Middle frontal gyrus (tissue), 1 donor: ENCODE measurements at regions not wholly inside any gene's neighbourhood (a gene's known extent, or its start where the extent isn't known, plus 50 kb on each side); places are given as distances from the start of the nearest gene placed in this dataset.
"Not testable (repeated sequence)": the region's sequence is repeated elsewhere in the genome, so short reads cannot be mapped to it uniquely, and the experiment has no call there.

Experiments
- DNase-seq: peaks from one replicate; pipeline ENCODE4 v3.0.0-alpha.2; 2015; ENCODE audit warnings: low spot score; ENCODE audit errors: extremely low spot score

DNA sequence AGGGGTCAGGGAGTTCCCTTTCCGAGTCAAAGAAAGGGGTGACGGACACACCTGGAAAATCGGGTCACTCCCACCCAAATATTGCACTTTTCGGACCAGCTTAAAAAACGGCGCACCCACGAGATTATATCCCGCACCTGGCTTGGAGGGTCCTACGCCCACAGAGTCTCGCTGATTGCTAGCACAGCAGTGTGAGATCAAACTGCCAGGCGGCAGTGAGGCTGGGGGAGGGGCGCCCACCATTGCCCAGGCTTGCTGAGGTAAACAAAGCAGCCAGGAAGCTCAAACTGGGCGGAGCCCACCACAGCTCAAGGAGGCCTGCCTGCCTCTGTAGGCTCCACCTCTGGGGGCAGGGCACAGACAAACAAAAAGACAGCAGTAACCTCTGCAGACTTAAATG lies 88.8 kb upstream of the IFNG-AS1 start:
- DNase-seq: not testable (repeated sequence)

DNA sequence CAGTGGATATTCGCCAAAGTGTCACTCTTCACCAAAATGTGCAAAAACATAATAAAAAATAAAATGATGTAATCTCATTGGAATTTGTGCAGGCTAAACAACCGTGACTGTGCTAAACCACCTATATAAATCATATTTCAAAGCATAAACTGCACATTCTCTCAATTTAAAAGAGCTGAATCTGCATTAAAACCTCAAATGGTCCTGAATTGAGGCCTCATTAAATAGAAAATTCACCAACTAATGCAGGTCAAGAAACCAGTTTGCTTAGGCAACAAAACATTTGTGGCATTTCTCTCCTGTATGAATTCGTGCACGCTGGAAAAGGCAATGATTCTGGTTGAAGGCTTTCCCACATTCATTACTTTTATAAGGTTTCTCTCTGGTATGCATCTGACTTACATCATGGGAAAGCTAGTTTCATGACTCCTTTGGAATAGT lies 80.1 kb upstream of the IFNG-AS1 start:
- no peak for DNase-seq

DNA sequence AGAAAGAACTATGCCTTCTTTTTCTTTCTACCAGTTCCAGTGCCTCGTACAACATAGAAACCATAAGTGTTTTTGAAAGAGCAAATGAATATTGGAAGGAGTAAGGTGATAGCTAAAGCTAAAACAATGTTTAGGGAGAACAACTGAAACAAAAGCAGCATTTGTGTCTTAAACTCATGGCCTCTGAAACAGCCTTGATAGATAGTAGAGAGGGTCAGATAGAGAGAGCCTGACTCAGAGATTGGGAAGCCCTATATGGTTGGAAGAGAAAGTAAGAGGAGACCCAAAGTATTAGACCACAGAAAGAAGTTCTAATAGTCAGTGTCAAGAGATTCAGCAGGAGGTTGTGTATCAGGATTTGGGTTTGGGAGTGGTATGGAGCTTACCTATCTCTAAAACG lies 79.6 kb upstream of the IFNG-AS1 start:
- no peak for DNase-seq

DNA sequence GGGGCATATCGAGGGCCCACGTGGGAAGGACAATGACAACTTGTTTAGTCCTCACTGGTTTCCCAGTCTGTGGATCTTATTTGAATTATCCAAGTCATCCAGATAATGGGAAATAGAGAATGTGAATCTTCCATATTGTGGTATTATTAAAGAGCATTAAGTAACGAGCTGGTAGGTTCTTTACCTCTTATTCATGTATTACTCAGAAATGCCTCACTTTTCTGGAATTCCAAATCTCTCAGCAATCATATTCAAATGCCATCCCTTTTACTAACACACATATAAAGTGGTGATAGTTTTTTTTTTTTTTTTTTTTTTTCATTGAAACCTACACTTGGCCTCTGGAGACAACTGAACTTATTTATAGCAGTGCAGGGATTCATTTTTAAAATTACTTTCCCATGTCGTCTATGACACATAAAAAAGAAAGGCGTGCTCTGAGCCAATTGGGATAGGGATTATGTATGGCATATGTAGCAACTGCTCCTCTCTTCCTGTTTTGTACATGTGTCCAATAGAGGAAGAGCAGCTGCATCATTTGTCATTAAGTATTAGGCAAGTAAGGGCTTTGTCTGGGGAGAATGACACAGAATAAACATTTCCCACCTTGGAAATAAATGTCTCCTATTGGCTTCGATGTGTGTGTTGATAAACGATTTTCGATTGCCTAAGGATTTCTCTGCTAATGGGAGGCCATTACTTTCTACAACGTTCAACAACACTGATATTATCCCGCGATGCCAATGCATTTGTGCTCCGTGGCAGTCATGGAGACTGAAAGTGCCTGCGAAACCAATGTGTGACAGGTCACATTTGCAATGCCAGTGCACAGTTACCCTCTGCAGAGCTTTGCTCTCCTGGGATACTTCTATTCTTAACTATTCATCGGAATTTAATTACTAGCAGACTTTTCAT lies 78.6 kb upstream of the IFNG-AS1 start:
- no peak for DNase-seq

DNA sequence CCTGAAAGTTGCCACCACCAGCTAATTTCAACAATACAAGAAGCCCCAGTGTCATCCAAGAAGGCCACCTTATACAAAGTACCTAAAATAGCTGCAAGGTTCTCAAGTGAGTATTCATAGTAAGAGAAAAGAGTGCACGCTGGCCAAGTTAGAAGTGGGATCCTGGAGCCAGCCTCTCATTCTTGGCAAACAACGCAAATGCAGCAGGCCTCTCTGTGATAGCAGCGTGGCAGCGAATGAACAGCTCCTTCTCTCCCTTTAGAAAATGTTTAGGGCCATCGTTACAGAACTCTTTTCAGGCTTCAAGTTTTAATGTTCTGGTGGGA lies 78.0 kb upstream of the IFNG-AS1 start:
- no peak for DNase-seq

DNA sequence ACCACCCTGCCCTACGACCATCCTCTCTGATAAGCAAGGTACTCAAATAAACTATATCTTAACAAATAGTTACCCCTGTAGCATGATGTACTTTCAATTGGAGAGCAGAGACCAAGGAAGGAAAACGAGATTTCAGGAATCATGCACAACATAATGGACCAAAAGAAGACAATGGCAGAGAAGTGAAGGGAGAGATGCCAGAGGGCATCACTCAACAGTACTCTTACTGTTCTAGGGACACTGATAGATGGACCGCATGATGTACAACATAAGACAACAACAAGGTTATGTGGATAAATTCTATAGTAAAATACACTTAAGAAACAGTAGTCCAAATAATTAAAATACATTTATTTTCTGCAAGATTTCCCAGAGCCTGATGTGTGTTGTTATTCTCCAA lies 77.5 kb upstream of the IFNG-AS1 start:
- no peak for DNase-seq

DNA sequence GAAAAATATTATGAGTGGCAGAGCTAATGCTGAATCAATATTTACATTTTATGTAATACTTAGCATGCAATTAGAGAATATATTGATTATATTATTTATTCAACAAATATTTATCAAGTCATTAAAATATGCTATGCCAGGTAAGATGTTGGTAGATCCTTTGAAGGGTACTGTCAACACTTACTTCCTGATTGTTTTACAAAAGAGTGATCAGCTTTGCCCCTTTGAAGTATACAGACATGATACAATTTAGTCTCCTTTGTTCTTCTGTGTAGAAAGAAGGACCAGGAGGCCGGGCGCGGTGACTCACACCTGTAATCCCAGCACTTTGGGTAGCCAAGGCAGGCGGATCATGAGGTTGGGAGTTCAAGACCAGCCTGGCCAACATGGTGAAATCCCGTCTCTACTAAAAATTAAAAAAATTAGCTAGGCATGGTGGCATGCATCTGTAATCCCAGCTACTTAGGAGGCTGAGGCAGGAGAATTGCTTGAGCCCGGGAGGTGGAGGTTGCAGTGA lies 73.9 kb upstream of the IFNG-AS1 start:
- DNase-seq: no peak

DNA sequence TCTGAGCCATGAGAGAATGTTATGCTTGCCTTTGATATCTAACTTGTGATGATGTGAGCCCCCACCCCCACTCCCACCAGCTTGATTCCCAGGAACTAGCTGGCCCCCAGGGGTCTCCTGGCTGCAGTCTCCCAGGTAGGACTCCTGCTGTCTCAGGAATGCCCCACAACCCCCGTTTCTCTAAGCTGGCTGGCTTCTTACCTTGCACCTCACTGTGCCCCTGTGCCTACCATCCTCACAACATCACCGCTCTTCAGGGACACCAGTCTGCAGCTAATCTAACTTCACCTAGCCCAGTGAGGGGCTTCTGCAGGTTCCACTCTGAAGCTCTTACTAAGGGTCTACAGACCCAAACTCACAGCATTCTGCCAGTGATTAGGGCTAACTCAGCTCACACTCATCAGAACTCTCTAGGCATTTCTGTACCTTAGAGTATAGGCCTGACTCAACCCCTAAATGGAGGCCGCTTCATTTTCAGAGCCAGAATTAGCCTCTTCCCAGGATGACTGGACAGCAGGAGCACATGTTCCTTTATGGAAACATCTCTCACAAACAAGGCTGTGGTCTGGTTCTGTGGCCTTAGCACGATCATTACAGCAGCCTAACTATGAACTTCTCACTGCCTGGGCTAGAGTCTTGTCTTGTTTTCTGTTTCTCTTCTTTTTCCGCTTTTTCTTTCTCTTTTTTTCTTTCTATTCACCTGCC lies 72.8 kb upstream of the IFNG-AS1 start:
- DNase-seq: no peak

DNA sequence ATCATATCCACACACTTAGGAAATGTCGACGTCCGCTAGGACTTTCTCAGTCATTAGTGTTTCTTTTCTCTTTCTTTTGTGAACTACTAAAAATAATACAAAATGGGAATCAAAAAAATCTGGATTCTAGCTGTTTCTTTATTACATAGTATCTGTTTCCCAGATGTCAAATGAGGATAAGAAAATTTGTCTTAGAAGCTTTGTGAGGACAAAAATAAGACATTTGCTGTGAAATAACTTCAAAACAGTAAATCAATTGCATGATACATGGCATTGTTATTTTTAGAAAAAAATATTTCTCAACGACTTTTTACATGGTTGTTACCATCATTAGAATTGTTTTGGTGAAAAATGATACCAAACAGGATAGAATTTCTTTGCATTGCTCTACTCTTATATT lies 71.4 kb upstream of the IFNG-AS1 start:
- no peak for DNase-seq

DNA sequence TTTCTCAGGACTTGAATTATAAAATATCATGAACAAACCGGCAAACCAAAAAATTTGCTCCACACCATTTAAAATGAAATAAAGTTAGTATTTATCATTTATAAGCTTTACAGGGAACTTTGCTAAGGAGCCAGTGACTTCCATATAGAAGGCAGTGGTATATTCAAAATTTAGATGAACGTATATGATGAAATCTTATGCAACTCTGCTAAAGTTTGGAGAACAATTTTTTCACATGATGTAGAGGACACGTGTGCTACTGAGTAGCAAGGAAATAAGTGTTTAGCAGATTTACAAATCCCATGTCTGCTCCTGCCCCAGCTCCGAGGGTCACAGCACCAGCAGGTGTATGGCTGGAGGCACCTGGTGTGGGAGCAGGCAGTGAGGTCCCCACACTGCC lies 70.8 kb upstream of the IFNG-AS1 start:
- DNase-seq: no peak

DNA sequence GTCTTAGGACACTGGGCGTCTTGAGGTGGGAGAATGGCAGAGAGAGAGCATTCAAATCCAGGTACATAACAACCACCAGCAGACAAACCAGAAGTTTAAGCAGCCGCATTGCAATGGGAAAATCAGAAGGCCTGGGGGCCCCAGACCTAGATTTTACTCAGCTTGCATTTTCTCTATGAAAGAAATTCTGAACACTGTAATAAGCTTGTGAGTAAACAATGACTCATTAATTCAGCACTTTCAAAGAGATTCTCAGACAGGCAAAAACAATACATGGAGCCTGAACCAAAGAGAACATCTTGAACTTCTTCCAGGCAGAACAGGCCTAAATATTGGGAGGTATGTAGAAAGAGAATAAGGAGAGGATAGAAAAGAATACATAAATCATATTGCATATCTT lies 69.8 kb upstream of the IFNG-AS1 start:
- no peak for DNase-seq

DNA sequence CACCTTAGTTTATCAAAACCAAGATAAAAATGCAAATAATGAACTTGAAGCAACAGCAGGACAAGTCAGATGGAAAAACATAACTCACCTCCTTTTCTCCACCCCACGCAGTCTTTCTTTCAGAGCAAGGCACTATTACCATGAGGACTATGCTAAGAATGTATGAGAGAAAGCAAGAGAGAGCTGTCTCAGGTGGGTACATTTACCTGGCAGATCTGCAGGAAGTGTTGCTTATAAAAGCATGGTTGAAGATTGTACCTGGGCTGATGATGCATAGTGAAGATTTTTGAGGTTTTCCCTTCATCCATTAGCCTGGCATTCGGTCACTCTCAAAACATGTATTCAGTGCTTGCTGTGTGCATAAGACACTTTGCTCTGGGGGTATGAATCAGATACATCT lies 68.8 kb upstream of the IFNG-AS1 start:
- no peak for DNase-seq

DNA sequence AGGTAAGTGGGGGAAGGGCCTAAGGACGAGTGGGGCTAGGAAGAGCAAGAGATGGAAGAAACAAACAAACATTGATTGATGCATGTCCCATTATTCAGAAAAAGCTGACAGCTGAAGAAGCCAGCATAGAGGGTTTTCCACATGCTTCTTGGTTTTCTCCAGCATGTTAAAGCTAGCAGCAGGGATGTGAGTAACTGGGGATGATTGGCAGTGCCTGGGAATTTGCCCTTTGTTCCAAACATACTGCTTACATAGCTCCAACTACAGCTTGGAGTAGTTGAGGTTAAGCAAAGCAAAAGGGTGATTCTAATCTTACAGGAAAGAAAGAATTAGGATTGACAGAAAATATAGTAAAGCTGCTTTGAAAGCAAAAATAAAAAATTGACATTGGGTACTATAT lies 68.0 kb upstream of the IFNG-AS1 start:
- DNase-seq: no peak

DNA sequence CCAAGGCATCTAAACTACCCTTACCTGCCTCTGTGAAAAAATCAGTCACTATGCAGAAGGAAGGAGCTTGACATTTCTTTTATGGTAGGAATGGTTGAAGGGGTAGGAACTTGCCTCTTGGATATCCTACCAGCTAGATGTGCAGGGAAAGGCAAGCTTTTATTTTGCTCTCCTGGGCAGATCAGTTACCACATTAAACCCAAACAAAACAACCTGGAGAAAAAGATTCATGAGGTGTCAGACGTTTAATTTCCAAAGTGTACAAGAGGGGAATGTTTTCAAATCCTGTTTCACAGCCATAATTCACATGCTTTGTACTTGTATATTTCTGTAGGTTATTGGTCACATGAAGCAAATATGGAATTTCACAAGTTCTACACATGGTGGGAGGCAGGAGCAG lies 67.0 kb upstream of the IFNG-AS1 start:
- DNase-seq: no peak

DNA sequence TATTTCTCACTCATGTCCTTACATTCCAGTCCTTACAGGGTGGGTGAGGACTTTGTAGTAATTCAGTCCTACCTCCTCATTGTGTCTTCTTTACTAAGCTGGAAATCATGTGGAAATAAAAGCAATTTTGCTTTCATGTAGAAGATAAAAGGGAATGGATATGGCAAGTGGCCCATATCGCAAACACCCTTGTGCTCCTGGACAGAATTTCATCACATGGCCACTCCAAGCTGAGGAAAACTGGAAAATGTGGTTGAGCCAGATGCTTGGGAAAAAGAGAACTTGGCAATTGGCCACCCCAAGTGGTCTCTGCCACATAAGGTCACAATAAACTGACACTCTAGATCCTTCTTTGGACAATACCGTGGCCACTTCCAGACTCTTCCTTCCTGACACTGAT lies 64.2 kb upstream of the IFNG-AS1 start:
- DNase-seq: no peak

DNA sequence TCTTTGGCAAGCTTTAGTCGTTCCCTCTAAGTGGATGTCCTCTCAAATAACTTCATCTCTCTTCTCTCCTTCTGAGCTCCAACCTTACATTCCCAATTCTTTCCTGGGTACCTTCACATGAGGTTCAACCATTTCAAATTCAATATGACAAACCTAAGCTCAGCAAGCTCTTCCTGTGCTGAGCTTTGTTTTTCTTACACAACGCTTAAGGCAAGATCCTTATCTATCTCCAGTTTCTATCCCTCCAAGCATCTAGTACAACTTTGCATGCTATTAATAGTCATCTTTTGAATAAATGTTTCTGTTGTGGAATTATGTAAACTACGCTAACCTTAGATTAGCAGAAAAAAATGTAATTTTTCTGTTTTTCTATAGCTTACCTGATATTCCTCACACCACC lies 63.7 kb upstream of the IFNG-AS1 start:
- no peak for DNase-seq

DNA sequence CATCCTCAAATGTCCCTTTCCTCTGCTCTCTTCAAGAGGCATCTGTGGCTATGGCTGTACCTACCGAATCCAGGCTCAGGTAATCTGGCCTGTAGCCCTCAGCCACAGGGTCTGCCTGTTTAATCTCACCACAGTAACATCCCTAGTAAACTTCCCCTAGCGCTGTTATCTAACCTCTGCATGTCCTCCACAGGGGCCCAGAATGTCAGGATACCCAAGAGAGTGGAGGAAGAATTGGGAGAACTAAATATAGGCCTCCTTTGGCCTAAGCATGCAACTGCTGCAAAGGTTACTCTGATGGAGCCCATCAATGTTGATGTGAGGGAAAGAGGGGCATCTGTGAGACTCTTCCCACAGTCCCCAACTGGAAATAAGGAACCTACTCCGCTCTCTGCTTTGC lies 63.2 kb upstream of the IFNG-AS1 start:
- DNase-seq: no peak

DNA sequence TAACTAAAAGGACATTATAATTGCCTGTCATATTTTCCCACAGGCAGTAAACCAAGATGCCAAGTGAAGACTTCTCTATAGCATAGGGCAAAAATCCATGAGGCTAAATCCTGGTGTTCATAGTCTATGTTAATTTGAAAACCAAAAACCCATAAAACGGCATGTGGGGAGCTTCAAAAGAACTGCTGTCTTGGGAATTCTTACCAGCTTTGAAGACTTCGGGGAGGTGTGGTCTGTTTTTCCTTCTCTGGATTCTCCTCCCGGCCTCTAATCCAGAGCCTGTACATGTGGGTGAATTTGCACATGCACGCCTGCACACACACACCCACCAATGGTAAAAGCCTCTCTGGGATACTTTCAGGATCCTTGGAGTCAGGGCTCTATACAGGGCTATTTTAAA lies 61.9 kb upstream of the IFNG-AS1 start:
- no peak for DNase-seq

DNA sequence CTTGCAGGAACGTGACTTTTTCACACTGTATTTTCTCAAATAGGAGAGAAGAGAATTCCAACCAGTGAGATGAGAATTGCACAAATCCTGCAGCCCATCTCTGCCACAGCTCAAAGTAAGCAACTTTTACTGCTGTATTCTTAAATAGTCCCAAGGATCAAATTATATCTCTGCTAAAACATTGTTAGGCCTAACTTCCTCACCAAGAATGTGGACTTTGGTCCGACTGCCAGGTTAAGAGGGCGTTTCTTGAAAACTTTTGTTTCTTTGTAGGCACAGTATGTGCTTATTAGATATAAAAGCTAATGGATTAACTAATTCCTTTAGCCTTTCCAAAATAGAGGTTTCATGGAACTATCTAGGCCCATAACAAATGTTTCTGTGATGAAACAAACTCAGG lies 61.4 kb upstream of the IFNG-AS1 start:
- no peak for DNase-seq

DNA sequence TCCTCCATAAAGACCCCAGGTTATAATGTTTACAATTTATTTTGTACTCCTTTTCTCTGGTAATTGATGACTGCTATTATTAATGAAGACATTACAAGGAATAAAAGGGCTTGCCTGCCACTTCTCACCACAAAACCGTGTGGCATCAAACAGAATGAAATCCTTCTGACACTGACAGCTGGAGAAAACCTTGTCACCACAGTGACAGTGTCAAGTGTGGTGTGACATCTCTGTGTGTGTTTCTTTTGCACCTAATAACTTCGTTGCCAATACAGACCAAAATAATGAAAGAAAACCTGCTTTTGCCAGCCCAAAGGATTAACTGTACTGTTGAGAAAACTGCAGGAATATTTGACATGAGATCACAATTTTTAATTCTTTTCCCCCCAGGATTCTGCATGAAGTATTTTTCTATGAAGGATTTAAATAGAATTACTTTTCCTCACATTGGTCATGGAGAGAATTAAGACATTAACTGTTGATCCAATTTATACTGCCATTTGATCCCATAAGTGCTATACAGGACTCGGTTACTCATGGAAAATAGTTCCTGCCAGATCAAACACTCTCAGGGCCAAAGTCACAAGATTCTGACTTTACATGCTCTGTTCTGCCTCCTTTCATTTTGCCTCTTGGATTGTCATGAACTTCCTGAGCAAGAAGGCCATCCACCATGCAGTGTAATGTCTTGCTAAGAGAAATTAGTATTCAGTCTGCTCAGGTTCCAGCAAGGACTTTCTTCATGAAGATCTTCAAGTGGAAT lies 60.4 kb upstream of the IFNG-AS1 start:
- no peak for DNase-seq

DNA sequence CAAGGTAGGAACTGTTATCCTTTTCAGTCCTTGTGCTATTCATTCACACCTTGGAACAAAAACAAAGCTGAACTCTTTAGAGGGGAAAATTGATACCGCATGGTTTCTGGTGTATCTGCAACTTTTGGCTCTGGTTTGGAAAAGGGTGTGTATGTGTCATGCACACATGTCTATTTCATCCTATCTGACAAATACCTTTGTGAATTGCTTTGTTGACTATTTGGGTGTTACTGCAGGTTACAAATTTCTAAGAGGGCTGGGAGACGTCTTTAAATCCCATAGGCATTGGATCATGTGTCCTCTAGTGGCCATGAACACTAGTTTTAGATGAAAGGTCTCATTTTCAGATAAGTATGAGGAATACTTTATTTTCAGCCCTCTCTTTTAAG lies 59.9 kb upstream of the IFNG-AS1 start:
- no peak for DNase-seq

DNA sequence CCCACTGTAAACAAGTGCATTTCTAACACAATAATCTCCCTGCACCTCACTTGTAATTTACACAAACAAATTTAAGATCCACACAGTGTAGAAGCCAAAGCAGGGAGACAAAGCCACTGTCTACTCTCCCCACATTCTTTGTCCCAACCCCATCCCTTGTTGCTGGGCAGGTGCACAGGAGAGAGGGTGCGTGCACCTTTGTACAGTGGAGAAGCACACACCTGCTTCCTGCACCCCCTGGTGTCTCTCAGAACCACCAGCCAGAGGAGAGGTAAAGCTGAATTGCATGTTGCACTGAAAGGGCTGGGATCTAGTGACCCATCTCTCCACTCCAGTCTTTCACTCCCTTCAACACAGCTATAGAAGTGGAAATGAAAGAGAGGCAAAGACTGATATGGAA lies 51.4 kb upstream of the IFNG-AS1 start:
- DNase-seq: no peak
